SK-N-MC (cell line): ENCODE measurements at regions not wholly inside any gene's neighbourhood (a gene's known extent, or its start where the extent isn't known, plus 50 kb on each side); places are given as distances from the start of the nearest gene placed in this dataset.

Source experiments
- DNase-seq: peaks from one replicate; pipeline ENCODE4 v3.0.0-alpha.2; 2011; ENCODE audit warnings: low read depth, low spot score
- H3K27ac ChIP-seq: fragments of 200-600 bp; sonication (generic); 2 replicates; pipeline ENCODE4 v1.5.1; 2016; ENCODE audit warnings: mixed run types
- H3K36me3 ChIP-seq: fragments of 200-600 bp; sonication (generic); 2 replicates; pipeline ENCODE4 v1.6.1; 2017; ENCODE audit warnings: antibody characterized with exemption, low read length, mixed read lengths; ENCODE audit not compliant: insufficient read depth
- H3K4me3 ChIP-seq: fragments of 200-600 bp; sonication (generic); 2 replicates; pipeline ENCODE4 v1.5.1; 2016
- H3K9ac ChIP-seq: fragments of 200-600 bp; sonication (generic); 2 replicates; pipeline ENCODE4 v1.8.0; 2017; ENCODE audit warnings: mixed run types, mixed read lengths; ENCODE audit not compliant: insufficient read length
- H3K9me3 ChIP-seq: fragments of 200-600 bp; sonication (generic); 2 replicates; pipeline ENCODE4 v1.6.1; 2017; ENCODE audit warnings: low read depth, mild to moderate bottlenecking, antibody characterized with exemption, low read length, moderate library complexity, mixed read lengths
- EZH2 ChIP-seq: fragments of 200-600 bp; sonication (generic); IDR thresholded peaks from one replicate; pipeline ENCODE4 v1.6.1; 2017; ENCODE audit warnings: antibody characterized with exemption
- FOXP2 ChIP-seq: optimal IDR thresholded peaks from 2 replicates; pipeline ENCODE3; 2011; ENCODE audit warnings: mild to moderate bottlenecking, moderate library complexity; ENCODE audit not compliant: insufficient read depth; ENCODE audit errors: extremely low read length, control extremely low read depth
- POLR2AphosphoS5 ChIP-seq: IDR thresholded peaks from 2 replicates; pipeline ENCODE4 v1.6.1; 2012; ENCODE audit warnings: mild to moderate bottlenecking, low read depth, low read length, borderline replicate concordance

DNA sequence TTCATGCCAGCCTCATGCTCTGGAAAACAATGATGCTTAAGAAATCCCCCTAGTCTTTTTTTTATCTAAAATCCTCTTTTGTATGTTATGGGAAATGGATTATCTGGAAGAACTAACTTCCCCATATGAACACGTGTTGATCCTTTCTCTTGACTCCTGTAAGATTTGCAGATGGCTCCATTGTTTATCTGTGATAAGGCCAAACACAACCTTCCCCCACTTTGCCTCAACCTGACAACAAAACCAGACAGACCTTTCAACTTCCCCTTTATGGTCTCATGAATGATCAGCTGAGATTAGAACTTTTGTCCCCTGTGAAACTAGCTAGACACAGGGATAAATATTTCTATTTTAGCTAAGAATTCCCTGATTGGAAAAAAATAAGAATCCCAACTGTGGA, 828.0 kb upstream of the CDH2 start:
- Histone ChIP-seq H3K27ac (no peak overlapping the region), H3K9me3 (no peaks in the 10 kb centered on the region), H3K36me3 (no peaks in the 10 kb centered on the region), H3K9ac (no peak overlapping the region), H3K4me3 (no peak overlapping the region)
- no peak for DNase-seq
- TF ChIP-seq POLR2AphosphoS5 (no peak), EZH2 (no peak), FOXP2 (no peak)

DNA sequence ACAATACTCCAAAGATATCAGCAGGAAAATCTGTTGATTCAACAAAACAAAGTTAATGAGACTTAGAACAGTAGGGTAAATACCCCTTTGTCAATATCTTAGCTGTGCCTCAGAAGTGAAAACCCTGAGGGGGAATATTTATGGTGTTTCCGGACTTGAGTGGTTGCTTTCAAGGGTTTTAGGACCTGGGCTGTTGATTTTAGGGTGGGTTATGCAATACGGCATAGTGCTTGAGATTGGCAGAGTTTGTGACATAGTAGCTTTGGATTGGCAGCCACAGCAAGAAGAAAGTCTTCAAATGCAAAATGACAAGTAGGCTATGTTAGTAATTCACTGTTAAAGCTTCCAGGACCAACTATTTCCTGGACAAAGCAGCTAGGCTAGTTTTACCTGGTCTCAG, 826.3 kb upstream of the CDH2 start:
- no peak for TF ChIP-seq EZH2
- no peak for TF ChIP-seq POLR2AphosphoS5
- no peak for TF ChIP-seq FOXP2
- no peaks in the 10 kb centered on the region for H3K36me3 ChIP-seq
- no peak overlapping the region for H3K4me3 ChIP-seq
- peak; percentile 26 for DNase-seq
- H3K9me3 ChIP-seq = no peaks in the 10 kb centered on the region
- H3K9ac ChIP-seq = no peak overlapping the region
- H3K27ac ChIP-seq = no peak overlapping the region

DNA sequence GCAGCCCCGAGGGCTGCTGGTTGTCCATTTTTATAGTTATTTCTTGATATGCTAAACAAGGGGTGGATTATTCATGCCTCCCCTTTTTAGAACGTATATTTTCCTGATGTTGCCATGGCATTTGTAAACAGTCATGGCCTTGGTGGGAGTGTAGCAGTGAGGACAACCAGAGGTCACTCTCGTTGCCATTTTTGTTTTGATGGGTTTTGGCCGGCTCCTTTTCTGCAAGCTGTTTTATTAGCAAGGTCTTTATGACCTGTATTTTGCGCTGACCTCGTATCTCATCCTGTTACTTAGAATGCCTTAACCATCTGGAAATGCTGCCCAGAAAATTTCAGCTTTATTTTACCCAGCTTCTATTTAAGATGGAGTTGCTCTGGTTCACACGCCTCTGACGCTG, 825.8 kb upstream of the CDH2 start:
- Histone ChIP-seq H3K9ac (no peak overlapping the region), H3K36me3 (no peaks in the 10 kb centered on the region), H3K27ac (no peak overlapping the region), H3K4me3 (no peak overlapping the region), H3K9me3 (no peaks in the 10 kb centered on the region)
- TF ChIP-seq POLR2AphosphoS5 = no peak
- DNase-seq = no peak

DNA sequence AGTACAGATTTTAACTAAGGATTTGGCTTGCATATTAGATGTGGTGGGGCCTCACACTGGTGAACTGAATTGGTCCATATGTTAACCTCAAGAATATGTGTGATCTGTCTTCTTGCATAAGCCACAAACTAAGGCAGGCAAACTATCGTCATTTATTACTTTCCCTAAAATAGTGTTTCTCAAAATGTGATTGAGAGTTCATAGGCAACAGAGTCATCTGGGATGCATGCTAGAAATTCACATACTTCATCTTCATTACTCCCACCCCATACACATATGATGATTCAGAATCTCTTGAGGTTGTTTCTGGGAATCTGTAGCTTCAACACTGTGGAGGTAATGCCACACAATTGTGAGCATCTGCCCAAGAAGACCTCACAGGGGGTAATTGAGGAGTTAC, 822.8 kb upstream of the CDH2 start:
- Histone ChIP-seq H3K4me3 (no peak overlapping the region), H3K27ac (no peak overlapping the region), H3K9me3 (no peaks in the 10 kb centered on the region), H3K36me3 (no peaks in the 10 kb centered on the region), H3K9ac (no peak overlapping the region)
- TF ChIP-seq FOXP2 = no peak
- no peak for TF ChIP-seq POLR2AphosphoS5
- no peak for TF ChIP-seq EZH2
- no peak for DNase-seq

DNA sequence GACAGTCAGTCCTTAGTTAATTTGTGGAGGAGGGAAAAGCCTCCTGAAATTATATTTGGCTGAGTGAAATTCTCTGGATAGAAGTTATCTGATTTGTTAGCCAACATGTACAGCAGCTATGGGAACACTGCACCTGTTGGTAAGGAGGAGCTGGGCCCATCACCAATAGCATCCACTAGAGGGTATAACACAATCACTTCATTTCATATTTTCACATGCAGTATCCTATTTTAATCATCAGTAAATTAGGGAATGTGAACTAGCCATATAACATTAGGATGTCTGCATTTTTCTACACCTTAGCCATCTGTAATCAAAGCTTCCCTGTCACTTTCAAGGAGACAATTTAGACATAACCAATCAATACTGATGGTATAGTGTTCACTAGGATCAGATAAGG, 818.4 kb upstream of the CDH2 start:
- H3K27ac ChIP-seq = no peak overlapping the region
- TF ChIP-seq POLR2AphosphoS5 (no peak), EZH2 (no peak), FOXP2 (no peak)
- H3K36me3 ChIP-seq = no peaks in the 10 kb centered on the region
- no peak for DNase-seq
- no peak overlapping the region for H3K4me3 ChIP-seq
- H3K9ac ChIP-seq = no peak overlapping the region
- no peaks in the 10 kb centered on the region for H3K9me3 ChIP-seq

DNA sequence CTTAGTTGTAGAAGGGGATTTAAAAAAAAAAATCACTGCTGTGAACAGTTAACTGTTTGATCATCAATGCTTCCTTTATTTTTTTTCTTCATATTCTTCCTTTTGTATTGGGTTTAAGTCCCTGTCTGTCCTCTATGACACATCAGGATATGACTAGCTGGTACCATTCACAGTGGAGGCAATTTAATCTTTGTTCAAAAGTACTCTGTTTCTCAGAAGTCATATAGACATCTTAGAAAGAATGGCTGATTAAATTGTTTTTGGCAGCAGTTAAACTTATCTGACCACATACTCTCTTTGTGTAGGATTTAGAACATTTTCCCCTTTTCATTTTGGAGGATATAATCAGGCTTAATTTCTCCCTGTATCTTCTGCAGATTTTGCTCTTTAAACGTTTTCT, 807.8 kb upstream of the CDH2 start:
- TF ChIP-seq POLR2AphosphoS5 (no peak), EZH2 (no peak), FOXP2 (no peak)
- Histone ChIP-seq H3K9me3 (no peaks in the 10 kb centered on the region), H3K4me3 (no peak overlapping the region), H3K36me3 (no peaks in the 10 kb centered on the region), H3K9ac (no peak overlapping the region), H3K27ac (no peak overlapping the region)
- DNase-seq = no peak

DNA sequence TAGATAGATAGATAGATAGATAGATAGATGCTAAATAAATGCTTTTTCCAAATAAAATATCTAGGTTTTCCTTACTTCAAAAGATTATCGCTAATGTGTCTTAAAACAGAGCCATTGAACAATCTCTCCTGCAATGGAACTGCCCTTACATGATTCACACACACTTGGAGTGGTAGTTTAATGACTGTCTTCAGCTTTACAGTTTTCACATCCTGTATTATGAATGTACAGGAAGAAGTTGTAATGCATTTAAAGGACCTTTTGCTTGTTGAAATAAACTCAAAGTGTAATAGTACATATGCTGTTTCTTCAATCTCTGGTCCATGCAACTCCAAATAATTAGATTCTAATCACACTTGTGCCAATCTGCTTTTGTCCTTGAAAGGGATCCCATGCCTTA, 797.6 kb upstream of the CDH2 start:
- Histone ChIP-seq H3K27ac (no peak overlapping the region), H3K4me3 (no peak overlapping the region), H3K36me3 (no peaks in the 10 kb centered on the region), H3K9me3 (no peaks in the 10 kb centered on the region), H3K9ac (no peak overlapping the region)
- no peak for TF ChIP-seq POLR2AphosphoS5
- no peak for TF ChIP-seq EZH2
- no peak for TF ChIP-seq FOXP2
- no peak for DNase-seq

DNA sequence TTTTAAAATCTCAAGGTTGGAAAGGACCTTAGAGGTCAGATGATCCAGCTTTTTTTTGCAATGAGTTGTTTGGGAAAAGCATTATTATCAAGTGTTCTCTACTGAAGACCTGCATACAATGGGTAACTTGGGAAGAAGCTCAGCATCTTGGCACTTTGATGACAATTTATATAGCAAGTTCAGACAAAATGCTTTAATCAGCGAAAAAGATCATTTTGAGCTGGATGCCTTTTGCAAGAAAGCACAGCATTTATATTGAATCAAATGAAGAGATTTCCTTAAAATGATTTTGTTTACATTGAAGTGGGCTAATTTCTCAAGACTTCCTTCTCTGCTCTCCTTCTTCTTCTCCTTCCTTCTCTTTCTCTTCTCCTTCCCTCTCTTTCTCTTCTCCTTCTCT, 796.4 kb upstream of the CDH2 start:
- DNase-seq = no peak
- Histone ChIP-seq H3K9ac (no peak overlapping the region), H3K27ac (no peak overlapping the region), H3K36me3 (no peaks in the 10 kb centered on the region), H3K4me3 (no peak overlapping the region), H3K9me3 (no peaks in the 10 kb centered on the region)
- TF ChIP-seq EZH2 = no peak
- no peak for TF ChIP-seq POLR2AphosphoS5
- TF ChIP-seq FOXP2 = no peak

DNA sequence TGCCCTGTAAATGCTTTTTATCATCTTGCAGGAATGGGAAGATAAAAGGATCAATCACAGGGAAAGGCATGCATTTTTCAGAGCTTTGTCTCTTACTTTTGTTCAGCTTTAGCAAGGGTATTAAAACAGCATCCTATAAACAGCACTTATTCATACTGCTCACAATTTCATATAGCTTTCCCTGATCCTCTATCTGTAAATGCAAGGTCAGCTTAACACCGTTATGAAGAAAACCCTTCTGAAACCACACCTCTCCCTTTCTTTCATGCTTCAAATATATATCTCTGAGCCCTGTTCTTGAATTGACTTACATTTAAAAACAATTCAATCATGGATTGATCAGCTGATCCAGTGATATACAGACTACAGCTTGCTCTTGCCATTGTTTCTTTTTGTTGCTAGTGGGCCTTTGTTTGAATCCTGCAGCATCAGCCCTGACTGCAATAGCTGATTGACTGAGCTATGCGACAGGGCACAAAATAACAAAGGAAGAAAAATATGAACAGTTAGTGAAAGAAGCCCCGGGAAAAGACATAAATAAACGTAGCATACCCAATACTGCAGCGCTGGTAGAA, 795.5 kb upstream of the CDH2 start:
- Histone ChIP-seq H3K36me3 (no peaks in the 10 kb centered on the region), H3K9ac (no peak overlapping the region), H3K4me3 (no peak overlapping the region), H3K9me3 (no peaks in the 10 kb centered on the region), H3K27ac (no peak overlapping the region)
- DNase-seq = no peak
- TF ChIP-seq EZH2 (no peak), FOXP2 (no peak), POLR2AphosphoS5 (no peak)
